Nephron progenitor cell (in vitro differentiated cells): ENCODE measurements at regions not wholly inside any gene's neighbourhood (a gene's known extent, or its start where the extent isn't known, plus 50 kb on each side); places are given as distances from the start of the nearest gene placed in this dataset.

Experiments
- DNase-seq: peaks from one replicate; pipeline ENCODE4 v3.0.0; 2021
- H3K27ac Mint-ChIP-seq: 2 replicates; pipeline ENCODE4 v1.8.0; 2021; ENCODE audit warnings: mild to moderate bottlenecking, moderate library complexity, mixed read lengths
- H3K27me3 Mint-ChIP-seq: 2 replicates; pipeline ENCODE4 v1.8.0; 2021; ENCODE audit warnings: mild to moderate bottlenecking, low read depth, mixed read lengths; ENCODE audit not compliant: poor library complexity
- H3K36me3 Mint-ChIP-seq: 2 replicates; pipeline ENCODE4 v1.8.0; 2021; ENCODE audit warnings: low read depth, mixed read lengths
- H3K4me1 Mint-ChIP-seq: 2 replicates; pipeline ENCODE4 v1.8.0; 2021; ENCODE audit warnings: mixed read lengths
- H3K4me3 Mint-ChIP-seq: 2 replicates; pipeline ENCODE4 v1.8.0; 2021; ENCODE audit warnings: mild to moderate bottlenecking, moderate library complexity, mixed read lengths
- H3K9me3 Mint-ChIP-seq: 2 replicates; pipeline ENCODE4 v1.8.0; 2021; ENCODE audit warnings: mild to moderate bottlenecking, moderate library complexity, mixed read lengths
- TF ChIP-seq, protein P1 (sequence below): fragments of 200-600 bp; sonication (generic); IDR thresholded peaks from 2 replicates; pipeline ENCODE4 v1.5.0; 2021; ENCODE audit warnings: antibody characterized with exemption

GRCh38 chr18:56388571-56388970, 249.8 kb downstream of the TXNL1 start:
- TF ChIP-seq, protein P1, sequence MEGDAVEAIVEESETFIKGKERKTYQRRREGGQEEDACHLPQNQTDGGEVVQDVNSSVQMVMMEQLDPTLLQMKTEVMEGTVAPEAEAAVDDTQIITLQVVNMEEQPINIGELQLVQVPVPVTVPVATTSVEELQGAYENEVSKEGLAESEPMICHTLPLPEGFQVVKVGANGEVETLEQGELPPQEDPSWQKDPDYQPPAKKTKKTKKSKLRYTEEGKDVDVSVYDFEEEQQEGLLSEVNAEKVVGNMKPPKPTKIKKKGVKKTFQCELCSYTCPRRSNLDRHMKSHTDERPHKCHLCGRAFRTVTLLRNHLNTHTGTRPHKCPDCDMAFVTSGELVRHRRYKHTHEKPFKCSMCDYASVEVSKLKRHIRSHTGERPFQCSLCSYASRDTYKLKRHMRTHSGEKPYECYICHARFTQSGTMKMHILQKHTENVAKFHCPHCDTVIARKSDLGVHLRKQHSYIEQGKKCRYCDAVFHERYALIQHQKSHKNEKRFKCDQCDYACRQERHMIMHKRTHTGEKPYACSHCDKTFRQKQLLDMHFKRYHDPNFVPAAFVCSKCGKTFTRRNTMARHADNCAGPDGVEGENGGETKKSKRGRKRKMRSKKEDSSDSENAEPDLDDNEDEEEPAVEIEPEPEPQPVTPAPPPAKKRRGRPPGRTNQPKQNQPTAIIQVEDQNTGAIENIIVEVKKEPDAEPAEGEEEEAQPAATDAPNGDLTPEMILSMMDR, result no peak
- no peaks in the 10 kb centered on the region for H3K9me3 Mint-ChIP-seq
- peaks cover 2% of the 10 kb centered on the region for H3K27me3 Mint-ChIP-seq
- no peak for DNase-seq
- no peaks in the 10 kb centered on the region for H3K4me1 Mint-ChIP-seq
- H3K27ac Mint-ChIP-seq, result no peak overlapping the region
- H3K4me3 Mint-ChIP-seq, result no peak overlapping the region
- H3K36me3 Mint-ChIP-seq, result no peaks in the 10 kb centered on the region

GRCh38 chr18:56386856-56387255, 251.5 kb downstream of the TXNL1 start:
- H3K27ac Mint-ChIP-seq, result no peak overlapping the region
- no peak for DNase-seq
- TF ChIP-seq, protein P1, result no peak
- H3K4me3 Mint-ChIP-seq, result no peak overlapping the region
- no peaks in the 10 kb centered on the region for H3K36me3 Mint-ChIP-seq
- no peaks in the 10 kb centered on the region for H3K4me1 Mint-ChIP-seq
- H3K27me3 Mint-ChIP-seq, result peaks cover 2% of the 10 kb centered on the region
- H3K9me3 Mint-ChIP-seq, result no peaks in the 10 kb centered on the region

DNA sequence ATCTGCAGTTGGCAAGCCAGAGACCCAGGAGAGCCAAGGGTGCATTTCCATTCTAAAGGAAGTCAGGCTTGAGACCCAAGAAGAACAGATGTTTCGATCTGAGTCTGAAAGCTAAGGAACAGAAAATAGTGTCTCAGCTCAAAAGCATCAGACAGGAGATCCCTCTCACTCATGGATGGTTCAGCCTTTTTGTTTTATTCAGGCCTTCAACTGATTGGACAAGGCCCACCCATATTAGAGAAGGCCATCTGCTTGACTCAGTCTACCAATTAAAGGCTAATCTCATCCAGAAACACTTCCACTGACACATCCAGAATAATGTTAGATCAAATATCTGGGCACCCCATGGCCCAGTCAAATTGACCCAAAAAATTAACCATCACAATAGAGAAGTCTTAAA, 255.0 kb downstream of the TXNL1 start:
- TF ChIP-seq, protein P1, result no peak
- Mint-ChIP-seq H3K27me3 (peaks cover 2% of the 10 kb centered on the region), H3K4me3 (no peak overlapping the region), H3K36me3 (no peaks in the 10 kb centered on the region), H3K4me1 (no peaks in the 10 kb centered on the region), H3K27ac (no peak overlapping the region), H3K9me3 (no peaks in the 10 kb centered on the region)
- DNase-seq, result no peak

DNA sequence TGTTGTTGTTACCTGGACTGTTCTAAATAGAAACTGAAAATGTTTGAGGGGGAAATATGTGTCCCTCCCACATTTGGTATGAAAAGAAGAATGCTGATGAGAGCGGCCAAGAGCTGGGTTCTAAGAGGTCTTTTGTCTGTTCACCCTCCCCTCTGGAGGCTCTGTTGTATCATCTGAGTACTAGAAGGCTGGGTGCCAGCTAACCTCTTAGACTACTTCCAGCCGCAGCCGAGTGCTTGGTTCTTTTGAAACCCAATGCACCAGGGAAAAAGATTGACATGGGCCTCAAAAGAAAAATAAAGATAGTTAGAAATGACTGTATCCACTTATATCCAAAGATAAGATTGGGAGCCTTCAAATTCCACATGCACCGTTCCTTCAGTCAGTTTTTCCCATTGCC, 255.9 kb downstream of the TXNL1 start:
- H3K4me1 Mint-ChIP-seq, result no peaks in the 10 kb centered on the region
- no peak overlapping the region for H3K27ac Mint-ChIP-seq
- peaks cover 2% of the 10 kb centered on the region for H3K27me3 Mint-ChIP-seq
- no peak overlapping the region for H3K4me3 Mint-ChIP-seq
- TF ChIP-seq, protein P1, result no peak
- no peaks in the 10 kb centered on the region for H3K9me3 Mint-ChIP-seq
- DNase-seq, result no peak
- no peaks in the 10 kb centered on the region for H3K36me3 Mint-ChIP-seq

DNA sequence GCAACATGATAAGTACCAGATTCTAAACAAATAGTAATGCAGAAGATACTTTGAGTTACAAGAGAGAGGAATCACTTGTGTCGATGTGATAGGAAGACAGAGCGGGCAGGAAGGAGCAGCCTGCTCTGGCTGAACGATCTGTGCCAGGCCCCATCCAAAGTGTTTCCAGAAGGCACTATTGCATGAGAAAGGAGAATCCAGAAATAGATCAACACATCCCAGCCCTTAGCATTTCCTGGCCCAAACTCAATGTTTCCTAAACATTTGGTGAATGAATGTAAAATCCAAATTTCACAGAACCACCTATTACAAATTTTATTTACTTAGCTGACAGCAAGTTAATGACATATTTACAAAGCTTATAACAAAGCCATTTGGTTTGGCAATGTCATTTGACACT, 257.2 kb downstream of the TXNL1 start:
- no peak overlapping the region for H3K27ac Mint-ChIP-seq
- H3K27me3 Mint-ChIP-seq, result peaks cover 2% of the 10 kb centered on the region
- no peak for DNase-seq
- no peaks in the 10 kb centered on the region for H3K36me3 Mint-ChIP-seq
- H3K4me1 Mint-ChIP-seq, result no peaks in the 10 kb centered on the region
- no peaks in the 10 kb centered on the region for H3K9me3 Mint-ChIP-seq
- no peak overlapping the region for H3K4me3 Mint-ChIP-seq
- TF ChIP-seq, protein P1, result no peak

GRCh38 chr18:56380685-56381084, 257.7 kb downstream of the TXNL1 start:
- Mint-ChIP-seq H3K4me3 (no peak overlapping the region), H3K9me3 (no peaks in the 10 kb centered on the region), H3K27me3 (peaks cover 2% of the 10 kb centered on the region), H3K36me3 (no peaks in the 10 kb centered on the region), H3K27ac (no peak overlapping the region), H3K4me1 (peaks cover under 1% of the 10 kb centered on the region)
- no peak for DNase-seq
- TF ChIP-seq, protein P1, result no peak
